ENCODE measurements at regions not wholly inside any gene's neighbourhood (a gene's known extent, or its start where the extent isn't known, plus 50 kb on each side); places are given as distances from the start of the nearest gene placed in this dataset.

DNA sequence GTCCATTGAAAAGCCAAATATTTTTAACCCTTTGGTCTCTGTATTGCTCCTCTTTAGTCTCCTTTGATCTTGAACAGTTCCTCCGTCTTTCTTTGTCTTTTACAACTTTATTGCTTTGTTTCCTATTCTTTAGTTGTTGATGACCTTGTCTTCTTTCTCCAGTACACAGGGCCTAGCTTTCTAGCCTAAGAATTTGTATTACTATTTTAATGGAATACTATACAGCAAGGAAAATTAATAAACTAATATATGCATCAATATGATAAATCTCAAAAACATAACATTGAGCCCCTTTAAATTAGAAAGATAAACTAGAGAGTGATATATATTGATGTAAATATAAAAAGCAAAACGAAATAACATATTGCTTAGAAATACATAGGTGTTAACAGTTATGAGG is 88.7 kb downstream of the NR1D2 start:
- CTCF ChIA-PET, result interaction anchor here (0.5 to 0.6 kb wide), 2 partner anchors 233 to 1063 kb away, joined by 3 to 6 read pairs; no protein-coding TSS in a partner anchor
- POLR2A ChIA-PET, result no interaction called here
- Mint-ChIP-seq H3K4me1 (ENCODE audit: insufficient read depth, unreplicated experiment) (no peaks in the 10 kb centered on the region), H3K27me3 (ENCODE audit: insufficient read depth, unreplicated experiment) (no peaks in the 10 kb centered on the region), H3K4me3 (ENCODE audit: unreplicated experiment) (no peak overlapping the region), H3K27ac (ENCODE audit: low read depth, unreplicated experiment) (no peak overlapping the region), H3K9me3 (ENCODE audit: unreplicated experiment) (peaks cover 16% of the 10 kb centered on the region), H3K36me3 (ENCODE audit: insufficient read depth, unreplicated experiment) (no peaks in the 10 kb centered on the region)
- TF ChIP-seq, protein P1, sequence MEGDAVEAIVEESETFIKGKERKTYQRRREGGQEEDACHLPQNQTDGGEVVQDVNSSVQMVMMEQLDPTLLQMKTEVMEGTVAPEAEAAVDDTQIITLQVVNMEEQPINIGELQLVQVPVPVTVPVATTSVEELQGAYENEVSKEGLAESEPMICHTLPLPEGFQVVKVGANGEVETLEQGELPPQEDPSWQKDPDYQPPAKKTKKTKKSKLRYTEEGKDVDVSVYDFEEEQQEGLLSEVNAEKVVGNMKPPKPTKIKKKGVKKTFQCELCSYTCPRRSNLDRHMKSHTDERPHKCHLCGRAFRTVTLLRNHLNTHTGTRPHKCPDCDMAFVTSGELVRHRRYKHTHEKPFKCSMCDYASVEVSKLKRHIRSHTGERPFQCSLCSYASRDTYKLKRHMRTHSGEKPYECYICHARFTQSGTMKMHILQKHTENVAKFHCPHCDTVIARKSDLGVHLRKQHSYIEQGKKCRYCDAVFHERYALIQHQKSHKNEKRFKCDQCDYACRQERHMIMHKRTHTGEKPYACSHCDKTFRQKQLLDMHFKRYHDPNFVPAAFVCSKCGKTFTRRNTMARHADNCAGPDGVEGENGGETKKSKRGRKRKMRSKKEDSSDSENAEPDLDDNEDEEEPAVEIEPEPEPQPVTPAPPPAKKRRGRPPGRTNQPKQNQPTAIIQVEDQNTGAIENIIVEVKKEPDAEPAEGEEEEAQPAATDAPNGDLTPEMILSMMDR (IDR thresholded peaks at IDR 0.05; ENCODE audit: unreplicated experiment), result no peak
- BruUV-seq (replicated peaks), result no TSS peak
- DNase-seq (ENCODE audit: unreplicated experiment), result no peak
- intact Hi-C loops (cut with micrococcal nuclease), result no loop called here

DNA sequence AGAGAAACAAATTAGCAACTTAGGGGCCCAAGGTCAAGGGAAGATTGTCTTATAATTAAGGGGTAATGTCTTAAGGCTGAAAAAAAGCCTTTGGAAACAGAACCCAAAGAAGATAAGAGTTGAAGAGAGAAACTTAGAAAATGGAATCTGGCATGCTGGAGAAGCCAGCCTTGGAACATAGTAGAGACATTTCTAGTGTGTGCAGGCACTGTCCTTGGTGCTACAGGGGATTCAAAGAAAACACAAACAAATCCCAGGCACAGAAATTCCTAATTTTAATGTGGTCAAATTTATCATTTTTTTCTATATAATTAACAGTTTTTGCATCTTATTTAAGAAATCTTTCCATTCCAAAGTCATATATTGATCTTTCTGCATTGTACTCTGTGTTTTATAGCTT is 89.4 kb downstream of the NR1D2 start:
- TF ChIP-seq, protein P1 (IDR thresholded peaks at IDR 0.05; ENCODE audit: unreplicated experiment), result no peak
- POLR2A ChIA-PET, result interaction anchor here (0.8 kb wide), 1 partner anchor 20 kb away, joined by 3 read pairs; no protein-coding TSS in a partner anchor
- no peak for DNase-seq (ENCODE audit: unreplicated experiment)
- CTCF ChIA-PET, result interaction anchor here (0.6 kb wide), 1 partner anchor 232 kb away, joined by 6 read pairs; no protein-coding TSS in a partner anchor
- Mint-ChIP-seq H3K36me3 (ENCODE audit: insufficient read depth, unreplicated experiment) (no peaks in the 10 kb centered on the region), H3K27me3 (ENCODE audit: insufficient read depth, unreplicated experiment) (no peaks in the 10 kb centered on the region), H3K27ac (ENCODE audit: low read depth, unreplicated experiment) (no peak overlapping the region), H3K9me3 (ENCODE audit: unreplicated experiment) (peaks cover 16% of the 10 kb centered on the region), H3K4me3 (ENCODE audit: unreplicated experiment) (no peak overlapping the region), H3K4me1 (ENCODE audit: insufficient read depth, unreplicated experiment) (no peaks in the 10 kb centered on the region)
- no TSS peak for BruUV-seq (replicated peaks)
- intact Hi-C loops (cut with micrococcal nuclease), result no loop called here

GRCh38 chr3:24037971-24038370 is 92.9 kb downstream of the NR1D2 start:
- intact Hi-C loops (cut with micrococcal nuclease), result no loop called here
- Mint-ChIP-seq H3K27ac (ENCODE audit: low read depth, unreplicated experiment) (no peak overlapping the region), H3K4me1 (ENCODE audit: insufficient read depth, unreplicated experiment) (no peaks in the 10 kb centered on the region), H3K36me3 (ENCODE audit: insufficient read depth, unreplicated experiment) (no peaks in the 10 kb centered on the region), H3K9me3 (ENCODE audit: unreplicated experiment) (peaks cover 6% of the 10 kb centered on the region), H3K4me3 (ENCODE audit: unreplicated experiment) (no peak overlapping the region), H3K27me3 (ENCODE audit: insufficient read depth, unreplicated experiment) (no peaks in the 10 kb centered on the region)
- POLR2A ChIA-PET, result no interaction called here
- TF ChIP-seq, protein P1 (IDR thresholded peaks at IDR 0.05; ENCODE audit: unreplicated experiment), result no peak
- CTCF ChIA-PET, result interaction anchor here (0.8 kb wide), 1 partner anchor 199 kb away, joined by 3 read pairs; no protein-coding TSS in a partner anchor
- no TSS peak for BruUV-seq (replicated peaks)
- DNase-seq (ENCODE audit: unreplicated experiment), result no peak

DNA sequence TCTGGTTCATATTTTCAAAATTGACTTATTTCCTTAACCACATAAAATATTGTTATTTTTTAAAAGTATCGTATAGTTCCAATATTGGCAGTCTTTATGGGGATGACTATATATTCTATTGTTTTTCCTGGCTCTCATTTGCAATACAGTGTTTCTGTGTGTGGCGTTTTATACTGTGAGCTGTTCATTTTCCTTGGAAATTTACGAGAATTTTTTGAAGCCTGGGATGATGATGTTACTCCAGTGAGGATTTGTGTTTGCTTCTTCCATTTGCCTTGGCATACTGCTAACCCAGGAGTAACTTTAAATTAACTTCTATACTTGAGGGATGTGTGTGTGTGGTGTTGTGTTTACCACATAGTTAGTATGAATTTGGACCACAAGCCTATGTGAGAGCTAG is 95.2 kb downstream of the NR1D2 start:
- ChIA-PET CTCF (no interaction called here), POLR2A (interaction anchor here (1.3 to 1.4 kb wide), 2 partner anchors 9 to 12 kb away, joined by 3 to 5 read pairs; no protein-coding TSS in a partner anchor)
- BruUV-seq (replicated peaks), result no TSS peak
- H3K27ac Mint-ChIP-seq (ENCODE audit: low read depth, unreplicated experiment), result no peak overlapping the region
- H3K9me3 Mint-ChIP-seq (ENCODE audit: unreplicated experiment), result no peaks in the 10 kb centered on the region
- no peak overlapping the region for H3K4me3 Mint-ChIP-seq (ENCODE audit: unreplicated experiment)
- TF ChIP-seq, protein P1 (IDR thresholded peaks at IDR 0.05; ENCODE audit: unreplicated experiment), result no peak
- no peak for DNase-seq (ENCODE audit: unreplicated experiment)
- intact Hi-C loops (cut with micrococcal nuclease), result no loop called here
- H3K4me1 Mint-ChIP-seq (ENCODE audit: insufficient read depth, unreplicated experiment), result no peaks in the 10 kb centered on the region
- no peaks in the 10 kb centered on the region for H3K36me3 Mint-ChIP-seq (ENCODE audit: insufficient read depth, unreplicated experiment)
- no peaks in the 10 kb centered on the region for H3K27me3 Mint-ChIP-seq (ENCODE audit: insufficient read depth, unreplicated experiment)
